GM21515 (cell line): ENCODE measurements at regions not wholly inside any gene's neighbourhood (a gene's known extent, or its start where the extent isn't known, plus 50 kb on each side); places are given as distances from the start of the nearest gene placed in this dataset.
"Not testable (repeated sequence)": the region's sequence is repeated elsewhere in the genome, so short reads cannot be mapped to it uniquely, and the experiment has no call there.

ENCODE experiments used
- ATAC-seq: cut with Tn5 transposase; IDR thresholded peaks from one replicate; pipeline ENCODE4 v1.9.1; 2021; ENCODE audit not compliant: unreplicated experiment

GRCh38 chr17:77083531-77083930 lies 57.2 kb upstream of the SEC14L1 start:
- no peak for ATAC-seq

DNA sequence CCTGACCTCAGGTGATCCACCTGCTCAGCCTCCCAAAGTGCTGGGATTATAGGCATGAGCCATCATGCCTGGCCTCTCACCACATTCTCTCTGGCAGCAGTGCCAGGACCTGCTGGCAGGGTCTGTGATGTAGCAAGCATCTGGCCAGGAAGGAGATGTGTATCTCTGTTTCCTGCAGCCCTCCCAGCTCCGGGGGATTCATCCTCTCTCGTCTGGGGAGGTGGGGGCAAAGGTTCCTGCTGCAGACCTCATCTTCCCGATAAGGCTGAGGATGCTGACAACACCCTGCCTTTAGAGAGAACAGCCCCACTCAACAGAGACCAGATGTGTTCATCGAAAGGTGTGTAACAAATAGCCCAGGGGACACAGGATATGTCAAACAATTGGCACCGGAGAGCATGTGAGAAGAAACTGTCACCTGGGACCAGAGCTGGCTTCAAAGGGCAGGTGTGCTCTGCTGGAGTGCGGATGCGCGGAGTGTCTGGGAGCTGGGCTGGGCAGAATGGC lies 54.8 kb upstream of the SEC14L1 start:
- ATAC-seq, result no peak

DNA sequence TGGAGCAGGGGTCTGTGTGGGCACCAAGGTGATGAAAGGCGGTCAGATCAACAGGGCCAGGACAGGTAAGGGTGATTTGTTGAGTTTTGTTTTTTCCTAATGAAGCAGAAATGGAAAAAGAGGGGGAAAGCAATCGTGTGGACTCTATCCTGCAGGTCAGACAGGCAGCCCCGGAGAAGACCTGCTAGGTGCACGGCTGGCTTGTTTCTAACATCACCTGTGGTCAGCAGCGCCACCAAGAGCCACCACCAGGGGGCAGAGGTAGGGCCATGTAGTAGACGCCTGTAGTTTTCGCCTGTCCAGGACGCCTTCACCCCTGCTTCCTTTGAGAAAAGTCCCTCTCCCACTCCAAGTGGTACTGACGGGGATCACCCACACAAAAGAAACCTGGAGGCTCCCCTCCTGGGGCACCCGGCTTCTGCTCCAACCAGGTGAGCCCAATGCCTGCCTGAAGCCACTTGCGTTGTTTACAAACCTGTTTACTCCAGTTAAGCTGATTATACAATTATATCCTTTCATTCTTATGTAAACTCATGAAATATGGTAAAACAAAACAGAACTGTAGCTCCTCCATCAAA lies 54.2 kb upstream of the SEC14L1 start:
- ATAC-seq, result no peak

DNA sequence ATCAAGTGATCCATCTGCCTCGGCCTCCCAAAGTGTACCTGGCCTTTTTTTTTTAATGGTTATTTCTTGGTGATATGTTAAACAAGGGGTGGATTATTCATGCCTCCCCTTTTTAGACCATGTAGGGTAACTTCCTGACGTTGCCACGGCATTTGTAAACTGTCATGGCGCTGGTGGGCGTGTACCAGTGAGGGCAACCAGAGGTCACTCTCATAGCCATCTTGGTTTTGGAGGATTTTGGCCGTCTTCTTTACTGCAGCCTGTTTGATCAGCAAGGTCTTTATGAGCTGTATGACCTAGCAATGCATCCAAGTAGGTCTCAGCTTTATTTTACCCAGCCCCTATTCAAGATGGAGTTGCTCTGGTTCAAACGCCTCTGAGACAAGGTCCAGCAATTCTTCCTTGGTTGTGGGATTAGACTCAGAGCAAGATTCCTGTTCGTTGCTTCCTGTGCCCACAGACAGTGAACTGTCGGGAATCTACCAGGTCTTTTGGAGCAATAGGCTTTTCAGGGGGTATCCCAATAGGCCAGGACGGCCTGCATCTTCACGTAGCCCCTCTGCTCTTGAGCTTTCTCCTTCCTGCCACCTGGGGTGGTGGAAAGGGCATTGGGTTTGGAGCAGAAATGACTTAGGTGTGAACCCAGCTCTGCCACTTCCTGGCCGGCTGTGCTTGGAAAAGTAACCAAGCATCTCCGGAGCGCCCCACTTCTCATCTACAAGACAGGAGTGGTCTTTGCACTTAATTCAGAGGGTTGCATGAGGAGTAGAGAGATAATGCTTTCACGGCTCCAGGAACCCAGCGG lies 52.9 kb upstream of the SEC14L1 start:
- no peak for ATAC-seq

DNA sequence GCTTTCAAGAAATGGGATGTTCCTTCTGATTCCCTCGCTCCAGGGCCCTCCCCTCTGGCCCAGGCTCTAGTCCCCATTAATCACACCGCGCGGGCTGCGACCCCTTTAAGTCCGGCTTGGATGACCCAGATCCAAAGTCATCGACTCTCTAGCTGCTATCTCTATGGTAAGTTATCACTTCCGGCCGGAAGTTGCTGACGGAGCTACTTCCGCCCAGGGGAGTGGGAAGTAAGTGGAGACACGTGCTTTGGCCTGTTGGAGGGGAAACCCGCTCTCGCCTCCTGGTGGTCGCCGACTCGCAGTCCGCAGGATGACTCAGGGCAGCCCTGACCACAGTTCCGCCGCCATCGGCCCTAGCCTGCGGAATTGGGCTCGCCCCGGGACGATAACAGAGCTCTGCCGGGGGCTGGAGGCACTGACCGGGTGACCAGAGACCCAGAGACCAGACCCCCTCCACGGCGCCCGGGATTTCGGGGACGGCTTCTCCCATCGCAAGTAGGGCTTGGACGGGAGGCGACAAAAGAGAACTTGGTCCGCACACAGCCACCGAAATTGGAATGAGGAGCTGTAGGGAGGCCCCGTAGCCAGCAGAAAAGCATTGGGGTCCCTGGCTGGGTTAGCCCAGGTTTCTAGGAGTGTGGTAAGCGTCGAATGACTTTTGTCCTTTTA lies 52.2 kb upstream of the SEC14L1 start:
- peak; percentile 74 for ATAC-seq

GRCh38 chr17:77089124-77089490 lies 51.7 kb upstream of the SEC14L1 start:
- peak; percentile 3 for ATAC-seq

- ATAC-seq, result not testable (repeated sequence)
Measured at GRCh38 chr17:77089949-77090348, 50.8 kb upstream of the SEC14L1 start.

DNA sequence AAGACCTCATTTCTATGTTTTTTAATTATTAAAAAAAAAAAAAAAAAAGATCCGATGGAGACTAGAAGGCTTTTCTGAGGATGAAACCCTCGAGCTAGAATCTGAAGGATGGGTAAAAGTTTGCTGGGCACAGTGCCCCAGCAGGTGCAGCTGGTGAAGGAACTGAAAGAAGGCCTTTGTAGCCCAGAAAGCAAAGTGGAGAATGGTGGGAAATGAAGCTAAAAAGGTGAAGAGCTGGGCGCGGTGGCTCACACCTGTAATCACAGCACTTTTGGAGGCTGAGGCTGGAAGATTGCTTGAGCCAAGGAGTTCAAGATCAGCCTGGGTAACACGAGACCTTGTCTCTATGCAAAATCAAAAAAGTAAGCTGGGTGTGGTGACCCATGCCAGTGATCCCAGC lies 50.3 kb upstream of the SEC14L1 start:
- no peak for ATAC-seq
